SK-N-SH (cell line): ENCODE measurements at regions not wholly inside any gene's neighbourhood (a gene's known extent, or its start where the extent isn't known, plus 50 kb on each side); places are given as distances from the start of the nearest gene placed in this dataset.

Experiments used
- CTCF ChIP-seq: fragments of 200-600 bp; sonication (generic); IDR thresholded peaks from 2 replicates; pipeline ENCODE4 v1.6.1; 2017; ENCODE audit warnings: antibody characterized with exemption, mild to moderate bottlenecking, moderate library complexity
- ELF1 ChIP-seq: IDR thresholded peaks from 2 replicates; pipeline ENCODE4 v1.4.0; 2012
- EP300 ChIP-seq, 2 experiments: IDR thresholded peaks; 2 replicates each; pipeline versions ENCODE4 v1.4.0 to v1.6.1; 2012; ENCODE audit warnings: borderline replicate concordance in 1 of 2, low read depth in 1 of 2, low read length in 1 of 2
- FOSL2 ChIP-seq: IDR thresholded peaks from 2 replicates; pipeline ENCODE4 v1.4.0; 2012; ENCODE audit warnings: low read depth, mild to moderate bottlenecking, moderate library complexity, borderline replicate concordance
- JUND ChIP-seq: IDR thresholded peaks from 2 replicates; pipeline ENCODE4 v1.4.0; 2012
- MAX ChIP-seq: IDR thresholded peaks from 2 replicates; pipeline ENCODE4 v1.4.0; 2012; ENCODE audit warnings: low read depth
- REST ChIP-seq: IDR thresholded peaks from 2 replicates; pipeline ENCODE4 v1.6.1; 2012; ENCODE audit warnings: mild to moderate bottlenecking, low read depth, low read length, moderate library complexity
- SMC3 ChIP-seq: IDR thresholded peaks from 2 replicates; pipeline ENCODE4 v1.6.1; 2012; ENCODE audit warnings: low read depth, low read length, improper control_type of control experiment
- TAF1 ChIP-seq: IDR thresholded peaks from 2 replicates; pipeline ENCODE4 v1.6.1; 2012; ENCODE audit warnings: low read depth, mild to moderate bottlenecking, low read length, moderate library complexity, borderline replicate concordance
- TF ChIP-seq, protein P1 (sequence below): IDR thresholded peaks from 2 replicates; pipeline ENCODE4 v1.4.0; 2012; ENCODE audit warnings: low read depth, borderline replicate concordance
- TF ChIP-seq, protein P2 (sequence below): fragments of 150-350 bp; IDR thresholded peaks from 2 replicates; pipeline ENCODE4 v1.6.1; 2016; ENCODE audit warnings: mild to moderate bottlenecking, low read depth, low read length

GRCh38 chr19:23986623-23987022 is 71.9 kb downstream of the ZNF726 start:
- TF ChIP-seq SMC3 (no peak), REST (no peak), MAX (no peak), CTCF (no peak), EP300 (IDR thresholded peaks at IDR 0.05; ENCODE audit: borderline replicate concordance in 1 of 2, low read depth in 1 of 2, low read length in 1 of 2) (no peak), FOSL2 (no peak), ELF1 (no peak), TAF1 (no peak), JUND (no peak)
- TF ChIP-seq, protein P1, sequence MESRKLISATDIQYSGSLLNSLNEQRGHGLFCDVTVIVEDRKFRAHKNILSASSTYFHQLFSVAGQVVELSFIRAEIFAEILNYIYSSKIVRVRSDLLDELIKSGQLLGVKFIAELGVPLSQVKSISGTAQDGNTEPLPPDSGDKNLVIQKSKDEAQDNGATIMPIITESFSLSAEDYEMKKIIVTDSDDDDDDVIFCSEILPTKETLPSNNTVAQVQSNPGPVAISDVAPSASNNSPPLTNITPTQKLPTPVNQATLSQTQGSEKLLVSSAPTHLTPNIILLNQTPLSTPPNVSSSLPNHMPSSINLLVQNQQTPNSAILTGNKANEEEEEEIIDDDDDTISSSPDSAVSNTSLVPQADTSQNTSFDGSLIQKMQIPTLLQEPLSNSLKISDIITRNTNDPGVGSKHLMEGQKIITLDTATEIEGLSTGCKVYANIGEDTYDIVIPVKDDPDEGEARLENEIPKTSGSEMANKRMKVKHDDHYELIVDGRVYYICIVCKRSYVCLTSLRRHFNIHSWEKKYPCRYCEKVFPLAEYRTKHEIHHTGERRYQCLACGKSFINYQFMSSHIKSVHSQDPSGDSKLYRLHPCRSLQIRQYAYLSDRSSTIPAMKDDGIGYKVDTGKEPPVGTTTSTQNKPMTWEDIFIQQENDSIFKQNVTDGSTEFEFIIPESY: no peak
- TF ChIP-seq, protein P2, sequence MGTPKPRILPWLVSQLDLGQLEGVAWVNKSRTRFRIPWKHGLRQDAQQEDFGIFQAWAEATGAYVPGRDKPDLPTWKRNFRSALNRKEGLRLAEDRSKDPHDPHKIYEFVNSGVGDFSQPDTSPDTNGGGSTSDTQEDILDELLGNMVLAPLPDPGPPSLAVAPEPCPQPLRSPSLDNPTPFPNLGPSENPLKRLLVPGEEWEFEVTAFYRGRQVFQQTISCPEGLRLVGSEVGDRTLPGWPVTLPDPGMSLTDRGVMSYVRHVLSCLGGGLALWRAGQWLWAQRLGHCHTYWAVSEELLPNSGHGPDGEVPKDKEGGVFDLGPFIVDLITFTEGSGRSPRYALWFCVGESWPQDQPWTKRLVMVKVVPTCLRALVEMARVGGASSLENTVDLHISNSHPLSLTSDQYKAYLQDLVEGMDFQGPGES: no peak
